ENCODE measurements at regions not wholly inside any gene's neighbourhood (a gene's known extent, or its start where the extent isn't known, plus 50 kb on each side); places are given as distances from the start of the nearest gene placed in this dataset.

- H3K27ac ChIP-seq (ENCODE audit: low read length) = no peak overlapping the region
- H3K79me2 ChIP-seq (replicated peaks; ENCODE audit: insufficient read depth, low read length) = no peaks in the 10 kb centered on the region
- H3K36me3 ChIP-seq (ENCODE audit: insufficient read depth, low read length) = no peaks in the 10 kb centered on the region
- H3K9ac ChIP-seq (ENCODE audit: low read length) = no peak overlapping the region
- no peak overlapping the region for H2AFZ ChIP-seq (ENCODE audit: low read depth, low read length)
- no peaks in the 10 kb centered on the region for H3K27me3 ChIP-seq (ENCODE audit: insufficient read depth, low read depth, low read length)
- no peaks in the 10 kb centered on the region for H3F3A ChIP-seq (ENCODE audit: insufficient read depth, low read length, poor library complexity, severe bottlenecking)
- H4K20me1 ChIP-seq (ENCODE audit: insufficient read depth) = no peaks in the 10 kb centered on the region
- no peak overlapping the region for H3K4me3 ChIP-seq (ENCODE audit: low read length)
- H3K9me3 ChIP-seq (ENCODE audit: low read length) = no peaks in the 10 kb centered on the region
- no peak overlapping the region for H3K4me2 ChIP-seq (ENCODE audit: low read length)
- no peaks in the 10 kb centered on the region for H3K9me2 ChIP-seq (ENCODE audit: insufficient read depth, low read length)
- no peak for TF ChIP-seq EP300 (conservative IDR thresholded peaks at IDR 0.05; ENCODE audit: poor library complexity, severe bottlenecking)
- TF ChIP-seq RAD21 (conservative IDR thresholded peaks at IDR 0.05) = no peak
- TF ChIP-seq CTCF (IDR thresholded peaks at IDR 0.05; ENCODE audit: poor library complexity, severe bottlenecking) = no peak
- TF ChIP-seq MXI1 (conservative IDR thresholded peaks at IDR 0.05; ENCODE audit: poor library complexity, severe bottlenecking) = no peak
- no peak for TF ChIP-seq SMC3 (conservative IDR thresholded peaks at IDR 0.05; ENCODE audit: poor library complexity)
- no peak for TF ChIP-seq REST (IDR thresholded peaks at IDR 0.05; ENCODE audit: borderline replicate concordance)
- no peak for TF ChIP-seq POLR2AphosphoS5 (IDR thresholded peaks at IDR 0.05)
- no peak for TF ChIP-seq TAF1 (IDR thresholded peaks at IDR 0.05; ENCODE audit: low read depth)
- TF ChIP-seq EZH2 (IDR thresholded peaks at IDR 0.05; ENCODE audit: borderline replicate concordance, insufficient read depth, low read length, poor library complexity, severe bottlenecking) = no peak
Observed at GRCh38 chr5:2619216-2619615, 132.3 kb downstream of the IRX2 start.

- Histone ChIP-seq H3K27ac (ENCODE audit: low read length) (no peak overlapping the region), H3K27me3 (ENCODE audit: insufficient read depth, low read depth, low read length) (no peaks in the 10 kb centered on the region), H3K9me2 (ENCODE audit: insufficient read depth, low read length) (no peaks in the 10 kb centered on the region), H4K20me1 (ENCODE audit: insufficient read depth) (no peaks in the 10 kb centered on the region), H3K4me3 (ENCODE audit: low read length) (no peak overlapping the region), H3K79me2 (replicated peaks; ENCODE audit: insufficient read depth, low read length) (no peaks in the 10 kb centered on the region), H3K4me2 (ENCODE audit: low read length) (no peak overlapping the region), H3F3A (ENCODE audit: insufficient read depth, low read length, poor library complexity, severe bottlenecking) (no peaks in the 10 kb centered on the region), H3K9me3 (ENCODE audit: low read length) (no peaks in the 10 kb centered on the region), H3K36me3 (ENCODE audit: insufficient read depth, low read length) (no peaks in the 10 kb centered on the region), H2AFZ (ENCODE audit: low read depth, low read length) (no peak overlapping the region), H3K9ac (ENCODE audit: low read length) (no peak overlapping the region)
- no peak for TF ChIP-seq CTCF (IDR thresholded peaks at IDR 0.05; ENCODE audit: poor library complexity, severe bottlenecking)
- TF ChIP-seq RAD21 (conservative IDR thresholded peaks at IDR 0.05) = no peak
- no peak for TF ChIP-seq MXI1 (conservative IDR thresholded peaks at IDR 0.05; ENCODE audit: poor library complexity, severe bottlenecking)
- no peak for TF ChIP-seq REST (IDR thresholded peaks at IDR 0.05; ENCODE audit: borderline replicate concordance)
Observed at GRCh38 chr5:2617461-2617860, 134.0 kb downstream of the IRX2 start.

Measured in neural cell (in vitro differentiated cells).